ENCODE measurements at regions not wholly inside any gene's neighbourhood (a gene's known extent, or its start where the extent isn't known, plus 50 kb on each side); places are given as distances from the start of the nearest gene placed in this dataset.

DNA sequence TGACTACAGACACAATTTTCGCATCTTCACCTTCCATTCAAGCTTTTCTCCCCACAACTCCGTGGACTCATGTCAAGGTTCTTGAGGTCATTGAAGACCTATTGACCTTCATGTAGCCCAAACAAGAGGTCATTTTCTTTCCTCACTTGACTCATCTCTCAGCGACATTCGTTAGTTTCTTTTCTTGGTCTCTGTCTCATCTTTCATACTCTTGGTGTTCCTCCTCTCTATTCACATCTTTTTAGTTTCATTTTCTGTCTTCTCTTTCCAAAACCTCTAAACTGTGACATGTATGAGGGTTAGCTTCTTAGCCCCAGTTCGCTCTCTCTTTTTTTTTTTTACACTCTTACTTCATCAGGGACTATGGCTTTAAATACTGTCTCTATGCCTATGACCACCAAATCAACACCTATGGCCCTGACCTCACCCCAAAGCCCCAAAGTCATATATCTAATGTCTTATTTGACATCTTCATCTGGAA, 128.6 kb upstream of the BACH2 start:
- TF ChIP-seq, protein P1, sequence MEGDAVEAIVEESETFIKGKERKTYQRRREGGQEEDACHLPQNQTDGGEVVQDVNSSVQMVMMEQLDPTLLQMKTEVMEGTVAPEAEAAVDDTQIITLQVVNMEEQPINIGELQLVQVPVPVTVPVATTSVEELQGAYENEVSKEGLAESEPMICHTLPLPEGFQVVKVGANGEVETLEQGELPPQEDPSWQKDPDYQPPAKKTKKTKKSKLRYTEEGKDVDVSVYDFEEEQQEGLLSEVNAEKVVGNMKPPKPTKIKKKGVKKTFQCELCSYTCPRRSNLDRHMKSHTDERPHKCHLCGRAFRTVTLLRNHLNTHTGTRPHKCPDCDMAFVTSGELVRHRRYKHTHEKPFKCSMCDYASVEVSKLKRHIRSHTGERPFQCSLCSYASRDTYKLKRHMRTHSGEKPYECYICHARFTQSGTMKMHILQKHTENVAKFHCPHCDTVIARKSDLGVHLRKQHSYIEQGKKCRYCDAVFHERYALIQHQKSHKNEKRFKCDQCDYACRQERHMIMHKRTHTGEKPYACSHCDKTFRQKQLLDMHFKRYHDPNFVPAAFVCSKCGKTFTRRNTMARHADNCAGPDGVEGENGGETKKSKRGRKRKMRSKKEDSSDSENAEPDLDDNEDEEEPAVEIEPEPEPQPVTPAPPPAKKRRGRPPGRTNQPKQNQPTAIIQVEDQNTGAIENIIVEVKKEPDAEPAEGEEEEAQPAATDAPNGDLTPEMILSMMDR (IDR thresholded peaks at IDR 0.05; ENCODE audit: insufficient read depth, low read depth, low read length) = no peak
- no peak for TF ChIP-seq EZH2 (IDR thresholded peaks at IDR 0.05; ENCODE audit: insufficient read depth, low read length)
